GM23248 (cell line): ENCODE measurements at regions not wholly inside any gene's neighbourhood (a gene's known extent, or its start where the extent isn't known, plus 50 kb on each side); places are given as distances from the start of the nearest gene placed in this dataset.

Experiments
- DNase-seq: peaks from one replicate; pipeline ENCODE4 v3.0.0-alpha.2; 2015
- H2AFZ ChIP-seq: fragments of 200-600 bp; sonication (generic); 2 replicates; pipeline ENCODE4 v1.6.1; 2016; ENCODE audit warnings: antibody characterized with exemption
- H3F3A ChIP-seq: fragments of 200-600 bp; sonication (generic); 2 replicates; pipeline ENCODE4 v1.6.1; 2016; ENCODE audit warnings: mild to moderate bottlenecking, antibody characterized with exemption, mixed run types; ENCODE audit not compliant: insufficient read depth
- H3K27ac ChIP-seq: fragments of 200-600 bp; sonication (generic); 2 replicates; pipeline ENCODE4 v1.5.1; 2016; ENCODE audit warnings: mild to moderate bottlenecking
- H3K27me3 ChIP-seq: fragments of 200-600 bp; sonication (generic); replicated peaks from 2 replicates; pipeline ENCODE4 v1.6.1; 2016; ENCODE audit warnings: mild to moderate bottlenecking; ENCODE audit not compliant: insufficient read depth
- H3K36me3 ChIP-seq: fragments of 200-600 bp; sonication (generic); 2 replicates; pipeline ENCODE4 v1.6.1; 2016; ENCODE audit warnings: low read depth, mild to moderate bottlenecking
- H3K4me1 ChIP-seq: fragments of 200-600 bp; sonication (generic); 2 replicates; pipeline ENCODE4 v1.6.1; 2016; ENCODE audit warnings: mild to moderate bottlenecking; ENCODE audit not compliant: insufficient read depth
- H3K4me2 ChIP-seq: fragments of 200-600 bp; sonication (generic); one replicate; pipeline ENCODE4 v1.6.1; 2016; ENCODE audit warnings: mild to moderate bottlenecking; ENCODE audit not compliant: unreplicated experiment
- H3K4me3 ChIP-seq: fragments of 200-600 bp; sonication (generic); 2 replicates; pipeline ENCODE4 v1.5.1; 2016; ENCODE audit warnings: mild to moderate bottlenecking
- H3K79me2 ChIP-seq: fragments of 200-600 bp; sonication (generic); 2 replicates; pipeline ENCODE4 v1.6.1; 2016; ENCODE audit warnings: mild to moderate bottlenecking; ENCODE audit not compliant: insufficient read depth
- H3K9ac ChIP-seq: fragments of 200-600 bp; sonication (generic); 2 replicates; pipeline ENCODE4 v1.6.1; 2016; ENCODE audit warnings: mild to moderate bottlenecking
- H3K9me2 ChIP-seq: fragments of 200-600 bp; sonication (generic); 2 replicates; pipeline ENCODE4 v1.6.1; 2016; ENCODE audit warnings: mixed run types, mild to moderate bottlenecking, moderate library complexity; ENCODE audit not compliant: insufficient read depth
- H3K9me3 ChIP-seq: fragments of 200-600 bp; sonication (generic); one replicate; pipeline ENCODE4 v1.6.1; 2017; ENCODE audit warnings: low read depth
- H4K20me1 ChIP-seq: fragments of 200-600 bp; sonication (generic); 2 replicates; pipeline ENCODE4 v1.6.0; 2016; ENCODE audit not compliant: insufficient read depth
- EZH2 ChIP-seq: fragments of 200-600 bp; sonication (generic); IDR thresholded peaks from 2 replicates; pipeline ENCODE4 v1.6.1; 2018; ENCODE audit warnings: antibody characterized with exemption, mild to moderate bottlenecking; ENCODE audit not compliant: insufficient read depth, poor library complexity, severe bottlenecking
- EZH2phosphoT487 ChIP-seq: fragments of 200-600 bp; sonication (generic); IDR thresholded peaks from 2 replicates; pipeline ENCODE4 v1.6.1; 2018; ENCODE audit warnings: antibody characterized with exemption, moderate library complexity, mild to moderate bottlenecking, low read depth; ENCODE audit not compliant: insufficient read depth
- WGBS, 2 experiments: methylation state at CpG; one replicate each; pipeline ENCODE4 v1.1.6; 2015 to 2017; ENCODE audit warnings: low lambda C conversion rate in 2 of 2, low coverage in 1 of 2; ENCODE audit errors: missing lambda C conversion rate in 2 of 2; 5-methylcytosine and 5-hydroxymethylcytosine counted together
- in situ Hi-C: fragments of 300-500 bp; cut with MboI; formaldehyde crosslinking; loops from 2 replicates; pipeline ENCODE4 v1.15.0; 2020

DNA sequence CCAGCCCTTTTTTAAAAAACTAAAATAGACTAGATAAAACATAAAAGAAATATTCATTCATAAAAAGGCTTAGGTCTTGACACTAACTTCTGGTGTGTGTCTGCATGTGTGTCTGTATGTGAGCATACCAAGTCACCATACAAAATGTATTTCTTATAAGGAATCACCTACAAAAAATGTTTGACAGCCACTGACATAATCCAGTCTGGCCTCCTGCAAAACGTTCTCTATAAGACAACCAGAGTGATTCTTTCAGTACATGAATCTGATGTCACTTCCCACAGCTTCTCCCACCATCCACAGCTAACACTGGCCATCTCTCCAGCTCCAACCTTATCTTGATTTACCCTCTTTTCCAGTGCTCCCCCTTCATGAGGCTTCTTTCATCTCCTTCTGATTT lies 192.3 kb downstream of the TLE1 start:
- no peak overlapping the region for H3K4me2 ChIP-seq
- no peak overlapping the region for H3K9ac ChIP-seq
- in situ Hi-C loops: no loop called here
- peaks cover 25% of the 10 kb centered on the region for H3K4me1 ChIP-seq
- H3K27ac ChIP-seq: no peak overlapping the region
- H4K20me1 ChIP-seq: no peaks in the 10 kb centered on the region
- H3K79me2 ChIP-seq: no peaks in the 10 kb centered on the region
- peaks cover 24% of the 10 kb centered on the region for H3F3A ChIP-seq
- no peak overlapping the region for H3K4me3 ChIP-seq
- no peaks in the 10 kb centered on the region for H3K9me2 ChIP-seq
- H3K36me3 ChIP-seq: no peaks in the 10 kb centered on the region
- TF ChIP-seq EZH2: no peak
- TF ChIP-seq EZH2phosphoT487: no peak
- peaks cover 36% of the 10 kb centered on the region; the same call in 1 of the 2 replicates for H3K27me3 ChIP-seq
- 36 to 56% methylated on average over 1 of the region's 1 CpG for WGBS, 2 experiments
- H3K9me3 ChIP-seq: no peaks in the 10 kb centered on the region
- no peak overlapping the region for H2AFZ ChIP-seq
- DNase-seq: peak; percentile 15

DNA sequence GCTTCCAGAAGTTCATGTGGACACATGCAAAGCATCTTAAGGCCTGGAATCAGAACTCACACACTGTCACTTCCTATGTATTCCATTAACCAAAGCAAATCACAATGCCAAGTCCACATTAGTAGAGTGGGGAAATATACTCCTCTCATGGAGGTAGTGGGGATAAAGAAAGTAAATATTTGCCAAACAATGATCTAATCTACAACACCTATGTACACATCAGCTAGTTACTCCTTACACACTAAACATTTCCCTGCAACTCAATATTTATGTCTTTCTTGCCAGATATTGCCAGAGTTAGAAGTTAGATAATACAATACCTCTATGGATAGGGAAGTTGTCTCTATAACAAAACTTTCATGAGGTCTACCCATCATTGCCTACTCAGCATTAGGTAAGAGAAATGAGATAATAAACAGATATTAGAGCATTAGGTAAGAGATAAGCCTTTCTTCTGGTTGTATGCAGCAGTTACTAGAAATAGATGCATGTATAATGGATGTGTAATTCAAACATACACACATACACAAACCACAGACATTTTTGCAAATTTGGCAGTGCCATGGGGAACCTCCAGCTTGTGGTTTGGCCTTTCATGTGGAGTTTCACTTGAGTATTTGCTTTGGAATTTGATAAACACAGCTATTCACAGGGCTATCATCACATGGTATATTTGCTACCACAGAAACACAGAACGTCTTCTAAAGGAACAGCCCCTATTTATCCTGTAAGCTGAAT lies 196.5 kb downstream of the TLE1 start:
- in situ Hi-C loops: no loop called here
- no peak overlapping the region for H3K27ac ChIP-seq

DNA sequence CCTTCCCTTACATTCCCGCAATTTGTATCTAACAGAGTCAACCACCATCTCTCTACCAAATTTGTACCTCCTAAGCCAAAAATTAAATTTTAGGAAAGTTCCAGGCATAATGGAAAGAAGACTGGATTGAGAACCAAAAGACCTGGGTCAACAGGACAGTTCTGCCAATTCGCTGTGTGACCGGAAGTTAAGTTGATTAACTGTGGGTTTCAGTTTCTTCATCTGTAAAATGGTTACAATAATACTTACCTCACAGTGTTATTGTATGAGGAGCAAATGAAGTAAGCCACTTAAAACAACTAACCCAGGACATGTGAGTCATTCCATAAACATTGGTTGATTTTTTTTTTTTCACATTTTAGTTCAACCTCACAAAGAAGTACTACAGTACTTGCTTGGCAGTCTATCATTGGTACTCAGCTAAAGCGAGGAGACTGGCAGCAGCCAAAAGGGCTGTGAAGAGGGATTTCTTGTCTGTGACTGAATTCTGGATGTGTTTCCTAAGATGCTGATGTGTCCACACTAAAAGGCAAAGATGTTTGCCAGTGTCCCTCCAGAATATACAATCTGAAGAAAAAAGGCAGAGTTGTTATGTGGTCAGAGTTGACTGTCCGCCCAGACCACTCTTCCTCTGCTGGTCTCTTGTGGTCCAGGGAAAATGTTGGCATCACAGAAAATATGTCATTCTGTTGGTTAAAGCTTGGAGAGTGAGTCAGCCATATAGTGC lies 198.6 kb downstream of the TLE1 start:
- H3K36me3 ChIP-seq: no peaks in the 10 kb centered on the region
- no peaks in the 10 kb centered on the region for H3K9me2 ChIP-seq
- peak; percentile 55 for DNase-seq
- TF ChIP-seq EZH2phosphoT487 (no peak), EZH2 (no peak)
- WGBS, 2 experiments: 83 to 87% methylated on average over 5 of the region's 5 CpGs
- H4K20me1 ChIP-seq: no peaks in the 10 kb centered on the region
- H3K4me2 ChIP-seq: no peak overlapping the region
- peaks cover 14% of the 10 kb centered on the region for H3F3A ChIP-seq
- peaks cover 12% of the 10 kb centered on the region for H3K4me1 ChIP-seq
- in situ Hi-C loops: no loop called here
- no peaks in the 10 kb centered on the region for H3K79me2 ChIP-seq
- H3K4me3 ChIP-seq: no peak overlapping the region
- peaks cover 43% of the 10 kb centered on the region for H3K27me3 ChIP-seq
- no peak overlapping the region for H3K9ac ChIP-seq
- no peak overlapping the region for H3K27ac ChIP-seq
- no peaks in the 10 kb centered on the region for H3K9me3 ChIP-seq
- no peak overlapping the region for H2AFZ ChIP-seq

More for the DNA sequence above, 196.5 kb downstream of the TLE1 start:
- no peak overlapping the region for H2AFZ ChIP-seq
- H3K4me3 ChIP-seq: no peak overlapping the region
- no peaks in the 10 kb centered on the region for H3K79me2 ChIP-seq
- H3K36me3 ChIP-seq: no peaks in the 10 kb centered on the region
- H3K9ac ChIP-seq: no peak overlapping the region
- no peaks in the 10 kb centered on the region for H3K9me3 ChIP-seq
- TF ChIP-seq EZH2 (no peak), EZH2phosphoT487 (peak; percentile 97)
- H3K9me2 ChIP-seq: no peaks in the 10 kb centered on the region
- peaks cover 14% of the 10 kb centered on the region for H3F3A ChIP-seq
- H3K27me3 ChIP-seq: peaks cover 39% of the 10 kb centered on the region
- peak; percentile 90 for DNase-seq
- H4K20me1 ChIP-seq: no peaks in the 10 kb centered on the region
- H3K4me2 ChIP-seq: peak overlapping the region; percentile 9
- peaks cover 12% of the 10 kb centered on the region for H3K4me1 ChIP-seq
- WGBS, 2 experiments: 0% methylated on average over 1 of the region's 1 CpG

DNA sequence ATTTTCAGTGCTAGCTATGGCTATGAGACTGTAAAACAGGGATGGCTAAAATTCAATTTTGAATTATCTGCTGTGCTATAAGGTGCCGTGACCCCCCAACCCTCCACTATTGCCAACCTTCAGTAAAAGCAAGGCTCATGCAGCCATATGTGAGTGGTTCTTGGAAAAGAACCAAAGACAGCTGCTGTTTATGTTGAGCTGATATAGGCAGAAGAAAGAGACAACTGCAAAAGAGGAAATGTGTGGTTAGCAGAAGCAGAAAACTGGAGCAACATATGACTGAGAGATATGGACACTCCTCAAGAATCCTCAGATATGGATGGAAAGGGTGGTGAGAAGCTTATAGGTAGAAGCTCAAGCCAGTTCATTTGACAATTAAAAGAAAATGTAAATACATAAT lies 200.3 kb downstream of the TLE1 start:
- no peak for DNase-seq
- H3K36me3 ChIP-seq: no peaks in the 10 kb centered on the region
- H4K20me1 ChIP-seq: no peaks in the 10 kb centered on the region
- no peaks in the 10 kb centered on the region for H3K9me2 ChIP-seq
- H3F3A ChIP-seq: peaks cover 14% of the 10 kb centered on the region
- H2AFZ ChIP-seq: no peak overlapping the region
- WGBS, 2 experiments: 92 to 94% methylated on average over 1 of the region's 1 CpG
- H3K9me3 ChIP-seq: no peaks in the 10 kb centered on the region
- in situ Hi-C loops: no loop called here
- no peak overlapping the region for H3K27ac ChIP-seq
- H3K4me3 ChIP-seq: no peak overlapping the region
- peaks cover 35% of the 10 kb centered on the region for H3K27me3 ChIP-seq
- no peak overlapping the region for H3K4me2 ChIP-seq
- no peak overlapping the region for H3K9ac ChIP-seq
- no peaks in the 10 kb centered on the region for H3K79me2 ChIP-seq
- peaks cover 12% of the 10 kb centered on the region for H3K4me1 ChIP-seq
- TF ChIP-seq EZH2phosphoT487 (no peak), EZH2 (no peak)
